T-helper 2 cell treated with Interferon-gamma antibody and Interleukin-4, amounts not matched to agents 5 μg/mL and 100 μg/mL, for 36 hours (primary cell): ENCODE measurements at regions not wholly inside any gene's neighbourhood (a gene's known extent, or its start where the extent isn't known, plus 50 kb on each side); places are given as distances from the start of the nearest gene placed in this dataset.

Experiments used
- DNase-seq: peaks from one replicate; pipeline ENCODE4 v3.0.0; 2021; ENCODE audit warnings: low spot score
- H3K27ac Mint-ChIP-seq: one replicate; pipeline ENCODE4 v1.8.0; 2021; ENCODE audit warnings: mild to moderate bottlenecking, mixed read lengths
- H3K27me3 Mint-ChIP-seq: one replicate; pipeline ENCODE4 v1.8.0; 2021; ENCODE audit warnings: low read depth, mixed read lengths
- H3K36me3 Mint-ChIP-seq: one replicate; pipeline ENCODE4 v1.8.0; 2021; ENCODE audit warnings: low read depth, mixed read lengths
- H3K4me1 Mint-ChIP-seq: one replicate; pipeline ENCODE4 v1.8.0; 2021; ENCODE audit warnings: low read depth, mixed read lengths
- H3K4me3 Mint-ChIP-seq: one replicate; pipeline ENCODE4 v1.8.0; 2022; ENCODE audit warnings: mild to moderate bottlenecking, moderate library complexity, mixed read lengths
- H3K9me3 Mint-ChIP-seq: one replicate; pipeline ENCODE4 v1.8.0; 2021; ENCODE audit warnings: mixed read lengths

- H3K36me3 Mint-ChIP-seq, result no peaks in the 10 kb centered on the region
- no peaks in the 10 kb centered on the region for H3K27me3 Mint-ChIP-seq
- H3K4me1 Mint-ChIP-seq, result no peaks in the 10 kb centered on the region
- no peaks in the 10 kb centered on the region for H3K9me3 Mint-ChIP-seq
- no peak overlapping the region for H3K4me3 Mint-ChIP-seq
- H3K27ac Mint-ChIP-seq, result no peak overlapping the region
- DNase-seq, result no peak
Observed at GRCh38 chr6:140932909-140933308, 1199.8 kb upstream of the GJE1 start.

GRCh38 chr6:140931581-140931980, 1201.1 kb upstream of the GJE1 start:
- H3K27me3 Mint-ChIP-seq, result no peaks in the 10 kb centered on the region
- H3K4me1 Mint-ChIP-seq, result no peaks in the 10 kb centered on the region
- no peak for DNase-seq
- H3K27ac Mint-ChIP-seq, result no peak overlapping the region
- no peak overlapping the region for H3K4me3 Mint-ChIP-seq
- no peaks in the 10 kb centered on the region for H3K9me3 Mint-ChIP-seq
- no peaks in the 10 kb centered on the region for H3K36me3 Mint-ChIP-seq

GRCh38 chr6:140929121-140929520, 1203.6 kb upstream of the GJE1 start:
- H3K27me3 Mint-ChIP-seq, result peaks cover 1% of the 10 kb centered on the region
- H3K9me3 Mint-ChIP-seq, result no peaks in the 10 kb centered on the region
- H3K27ac Mint-ChIP-seq, result no peak overlapping the region
- no peak for DNase-seq
- H3K4me1 Mint-ChIP-seq, result no peaks in the 10 kb centered on the region
- no peak overlapping the region for H3K4me3 Mint-ChIP-seq
- H3K36me3 Mint-ChIP-seq, result no peaks in the 10 kb centered on the region

GRCh38 chr6:140923048-140923447, 1209.7 kb upstream of the GJE1 start:
- Mint-ChIP-seq H3K4me1 (no peaks in the 10 kb centered on the region), H3K27ac (no peak overlapping the region)

GRCh38 chr6:140921366-140922226, 1211.1 kb upstream of the GJE1 start:
- Mint-ChIP-seq H3K27ac (no peak overlapping the region), H3K9me3 (no peaks in the 10 kb centered on the region), H3K4me1 (no peaks in the 10 kb centered on the region), H3K36me3 (no peaks in the 10 kb centered on the region), H3K4me3 (no peak overlapping the region), H3K27me3 (peaks cover 2% of the 10 kb centered on the region)
- no peak for DNase-seq

More at GRCh38 chr6:140923048-140923447, 1209.7 kb upstream of the GJE1 start:
- Mint-ChIP-seq H3K27me3 (peaks cover 2% of the 10 kb centered on the region), H3K4me3 (no peak overlapping the region), H3K36me3 (no peaks in the 10 kb centered on the region), H3K9me3 (no peaks in the 10 kb centered on the region)
- no peak for DNase-seq

GRCh38 chr6:140917911-140918310, 1214.8 kb upstream of the GJE1 start:
- H3K9me3 Mint-ChIP-seq, result no peaks in the 10 kb centered on the region
- DNase-seq, result no peak
- H3K27me3 Mint-ChIP-seq, result no peaks in the 10 kb centered on the region
- H3K4me1 Mint-ChIP-seq, result no peaks in the 10 kb centered on the region
- no peaks in the 10 kb centered on the region for H3K36me3 Mint-ChIP-seq
- no peak overlapping the region for H3K4me3 Mint-ChIP-seq
- no peak overlapping the region for H3K27ac Mint-ChIP-seq

GRCh38 chr6:140915551-140915950, 1217.2 kb upstream of the GJE1 start:
- H3K27me3 Mint-ChIP-seq, result no peaks in the 10 kb centered on the region
- H3K9me3 Mint-ChIP-seq, result no peaks in the 10 kb centered on the region
- no peaks in the 10 kb centered on the region for H3K36me3 Mint-ChIP-seq
- H3K4me3 Mint-ChIP-seq, result no peak overlapping the region
- H3K27ac Mint-ChIP-seq, result no peak overlapping the region
- H3K4me1 Mint-ChIP-seq, result no peaks in the 10 kb centered on the region
- no peak for DNase-seq

- H3K9me3 Mint-ChIP-seq, result no peaks in the 10 kb centered on the region
- H3K27ac Mint-ChIP-seq, result no peak overlapping the region
- H3K27me3 Mint-ChIP-seq, result no peaks in the 10 kb centered on the region
- H3K36me3 Mint-ChIP-seq, result no peaks in the 10 kb centered on the region
- H3K4me1 Mint-ChIP-seq, result no peaks in the 10 kb centered on the region
- H3K4me3 Mint-ChIP-seq, result no peak overlapping the region
- DNase-seq, result no peak
Observed at GRCh38 chr6:140915103-140915502, 1217.6 kb upstream of the GJE1 start.

GRCh38 chr6:140912686-140913085, 1220.0 kb upstream of the GJE1 start:
- Mint-ChIP-seq H3K27ac (no peak overlapping the region), H3K27me3 (no peaks in the 10 kb centered on the region), H3K4me3 (no peak overlapping the region), H3K4me1 (no peaks in the 10 kb centered on the region), H3K9me3 (no peaks in the 10 kb centered on the region), H3K36me3 (no peaks in the 10 kb centered on the region)
- no peak for DNase-seq

GRCh38 chr6:140909625-140910024, 1223.1 kb upstream of the GJE1 start:
- DNase-seq, result no peak
- H3K27ac Mint-ChIP-seq, result no peak overlapping the region
- H3K36me3 Mint-ChIP-seq, result no peaks in the 10 kb centered on the region
- no peak overlapping the region for H3K4me3 Mint-ChIP-seq
- H3K4me1 Mint-ChIP-seq, result no peaks in the 10 kb centered on the region
- H3K27me3 Mint-ChIP-seq, result no peaks in the 10 kb centered on the region
- no peaks in the 10 kb centered on the region for H3K9me3 Mint-ChIP-seq

- no peak for DNase-seq
- no peaks in the 10 kb centered on the region for H3K36me3 Mint-ChIP-seq
Observed at GRCh38 chr6:140909156-140909555, 1223.6 kb upstream of the GJE1 start.

GRCh38 chr6:140908505-140908904, 1224.2 kb upstream of the GJE1 start:
- DNase-seq, result no peak
- Mint-ChIP-seq H3K4me3 (no peak overlapping the region), H3K9me3 (no peaks in the 10 kb centered on the region), H3K36me3 (no peaks in the 10 kb centered on the region), H3K27me3 (no peaks in the 10 kb centered on the region), H3K4me1 (no peaks in the 10 kb centered on the region), H3K27ac (no peak overlapping the region)

More at GRCh38 chr6:140909156-140909555, 1223.6 kb upstream of the GJE1 start:
- Mint-ChIP-seq H3K4me3 (no peak overlapping the region), H3K27ac (no peak overlapping the region), H3K9me3 (no peaks in the 10 kb centered on the region), H3K4me1 (no peaks in the 10 kb centered on the region), H3K27me3 (no peaks in the 10 kb centered on the region)

GRCh38 chr6:140907235-140907634, 1225.5 kb upstream of the GJE1 start:
- no peaks in the 10 kb centered on the region for H3K9me3 Mint-ChIP-seq
- H3K36me3 Mint-ChIP-seq, result no peaks in the 10 kb centered on the region
- H3K4me1 Mint-ChIP-seq, result no peaks in the 10 kb centered on the region
- no peaks in the 10 kb centered on the region for H3K27me3 Mint-ChIP-seq
- H3K4me3 Mint-ChIP-seq, result no peak overlapping the region
- DNase-seq, result no peak
- H3K27ac Mint-ChIP-seq, result no peak overlapping the region

GRCh38 chr6:140905724-140906123, 1227.0 kb upstream of the GJE1 start:
- H3K9me3 Mint-ChIP-seq, result no peaks in the 10 kb centered on the region
- H3K36me3 Mint-ChIP-seq, result no peaks in the 10 kb centered on the region
- no peak overlapping the region for H3K4me3 Mint-ChIP-seq
- no peaks in the 10 kb centered on the region for H3K27me3 Mint-ChIP-seq
- no peak overlapping the region for H3K27ac Mint-ChIP-seq
- H3K4me1 Mint-ChIP-seq, result no peaks in the 10 kb centered on the region
- no peak for DNase-seq

GRCh38 chr6:140905050-140905449, 1227.7 kb upstream of the GJE1 start:
- H3K36me3 Mint-ChIP-seq, result no peaks in the 10 kb centered on the region
- H3K4me3 Mint-ChIP-seq, result no peak overlapping the region
- DNase-seq, result no peak
- no peaks in the 10 kb centered on the region for H3K4me1 Mint-ChIP-seq
- H3K27ac Mint-ChIP-seq, result no peak overlapping the region
- H3K27me3 Mint-ChIP-seq, result no peaks in the 10 kb centered on the region
- no peaks in the 10 kb centered on the region for H3K9me3 Mint-ChIP-seq
